DND-41 (cell line): ENCODE measurements at regions not wholly inside any gene's neighbourhood (a gene's known extent, or its start where the extent isn't known, plus 50 kb on each side); places are given as distances from the start of the nearest gene placed in this dataset.

ENCODE experiments used
- ATAC-seq: fragments of 200-7000 bp; cut with Tn5 transposase; 3 replicates; pipeline ENCODE4 v1.9.1; 2021; ENCODE audit warnings: low read depth; ENCODE audit not compliant: insufficient read depth
- DNase-seq: peaks from one replicate; pipeline ENCODE4 v3.0.0-alpha.2; 2020
- H2AFZ ChIP-seq: 2 replicates; pipeline ENCODE4 v1.6.0; 2012; ENCODE audit warnings: low read depth, low read length
- H3K27ac ChIP-seq: 2 replicates; pipeline ENCODE4 v1.5.1; 2012; ENCODE audit warnings: low read length, inconsistent platforms
- H3K27me3 ChIP-seq: fragments of 200-600 bp; sonication (generic); 2 replicates; pipeline ENCODE4 v1.6.0; 2012; ENCODE audit warnings: low read length, mild to moderate bottlenecking, inconsistent platforms; ENCODE audit not compliant: insufficient read depth, poor library complexity
- H3K36me3 ChIP-seq: 2 replicates; pipeline ENCODE4 v1.5.1; 2012; ENCODE audit warnings: low read length, inconsistent platforms; ENCODE audit not compliant: insufficient read depth
- H3K4me1 ChIP-seq: 2 replicates; pipeline ENCODE4 v1.5.1; 2012; ENCODE audit warnings: mild to moderate bottlenecking, low read length; ENCODE audit not compliant: insufficient read depth
- H3K4me2 ChIP-seq: 2 replicates; pipeline ENCODE4 v1.6.0; 2012; ENCODE audit warnings: mild to moderate bottlenecking, moderate library complexity, low read length, inconsistent platforms; ENCODE audit not compliant: insufficient read depth
- H3K4me3 ChIP-seq, 2 experiments: fragments of 200-600 bp in 1 of 2; shearing (Covaris generic) in 1 of 2; 2 replicates each; pipeline ENCODE4 v1.5.1; 2012 to 2016; ENCODE audit warnings: inconsistent platforms in 2 of 2, low read length in 2 of 2, mild to moderate bottlenecking in 2 of 2, low read depth in 1 of 2, moderate library complexity in 1 of 2
- H3K79me2 ChIP-seq: 2 replicates; pipeline ENCODE4 v1.6.0; 2012; ENCODE audit warnings: low read length, inconsistent platforms; ENCODE audit not compliant: insufficient read depth
- H3K9ac ChIP-seq: 2 replicates; pipeline ENCODE4 v1.6.0; 2012; ENCODE audit warnings: low read depth, mild to moderate bottlenecking, inconsistent platforms, low read length, moderate library complexity
- H3K9me3 ChIP-seq: 2 replicates; pipeline ENCODE4 v1.5.1; 2012; ENCODE audit warnings: low read length, moderate library complexity, mild to moderate bottlenecking, inconsistent platforms; ENCODE audit not compliant: insufficient read depth, severe bottlenecking
- H4K20me1 ChIP-seq: 2 replicates; pipeline ENCODE4 v1.6.0; 2012; ENCODE audit warnings: low read length; ENCODE audit not compliant: insufficient read depth
- EZH2 ChIP-seq: IDR thresholded peaks from 3 replicates; pipeline ENCODE4 v1.6.1; 2012; ENCODE audit warnings: borderline replicate concordance, low read depth, mild to moderate bottlenecking, moderate library complexity, low read length, inconsistent platforms; ENCODE audit not compliant: severe bottlenecking
- TF ChIP-seq, protein P1 (sequence below): IDR thresholded peaks from 2 replicates; pipeline ENCODE4 v1.5.1; 2012; ENCODE audit warnings: borderline replicate concordance, low read length, moderate library complexity, mild to moderate bottlenecking; ENCODE audit not compliant: poor library complexity, severe bottlenecking; ENCODE audit errors: extremely low read depth

DNA sequence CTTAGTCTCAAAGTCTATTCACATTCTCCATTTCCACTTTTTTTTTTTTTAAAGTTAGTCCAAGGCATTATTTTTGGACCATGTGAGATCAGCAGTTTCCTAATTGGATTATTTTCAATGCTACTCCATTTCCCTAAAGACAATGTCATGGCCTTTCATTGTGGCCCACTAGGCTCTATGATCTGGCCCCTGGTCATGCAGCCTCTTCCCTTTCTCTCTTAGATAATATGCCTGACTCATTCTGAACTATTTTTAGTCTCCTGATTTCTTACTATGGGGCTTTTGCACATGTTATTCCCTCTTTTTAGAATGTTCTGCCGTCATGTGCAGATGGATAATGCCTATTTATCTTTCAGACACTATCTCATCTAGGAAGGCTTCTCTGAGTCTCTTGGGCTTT is 157.3 kb downstream of the TMA16 start:
- Histone ChIP-seq H3K27me3 (no peaks in the 10 kb centered on the region), H3K4me2 (no peak overlapping the region), H2AFZ (no peak overlapping the region), H3K27ac (no peak overlapping the region), H3K79me2 (no peaks in the 10 kb centered on the region), H3K36me3 (no peaks in the 10 kb centered on the region), H3K9ac (no peak overlapping the region), H4K20me1 (no peaks in the 10 kb centered on the region), H3K4me1 (no peaks in the 10 kb centered on the region), H3K4me3 (no peak overlapping the region), H3K9me3 (no peaks in the 10 kb centered on the region)
- no peak for ATAC-seq
- DNase-seq, result no peak
- no peak for TF ChIP-seq EZH2
- TF ChIP-seq, protein P1, sequence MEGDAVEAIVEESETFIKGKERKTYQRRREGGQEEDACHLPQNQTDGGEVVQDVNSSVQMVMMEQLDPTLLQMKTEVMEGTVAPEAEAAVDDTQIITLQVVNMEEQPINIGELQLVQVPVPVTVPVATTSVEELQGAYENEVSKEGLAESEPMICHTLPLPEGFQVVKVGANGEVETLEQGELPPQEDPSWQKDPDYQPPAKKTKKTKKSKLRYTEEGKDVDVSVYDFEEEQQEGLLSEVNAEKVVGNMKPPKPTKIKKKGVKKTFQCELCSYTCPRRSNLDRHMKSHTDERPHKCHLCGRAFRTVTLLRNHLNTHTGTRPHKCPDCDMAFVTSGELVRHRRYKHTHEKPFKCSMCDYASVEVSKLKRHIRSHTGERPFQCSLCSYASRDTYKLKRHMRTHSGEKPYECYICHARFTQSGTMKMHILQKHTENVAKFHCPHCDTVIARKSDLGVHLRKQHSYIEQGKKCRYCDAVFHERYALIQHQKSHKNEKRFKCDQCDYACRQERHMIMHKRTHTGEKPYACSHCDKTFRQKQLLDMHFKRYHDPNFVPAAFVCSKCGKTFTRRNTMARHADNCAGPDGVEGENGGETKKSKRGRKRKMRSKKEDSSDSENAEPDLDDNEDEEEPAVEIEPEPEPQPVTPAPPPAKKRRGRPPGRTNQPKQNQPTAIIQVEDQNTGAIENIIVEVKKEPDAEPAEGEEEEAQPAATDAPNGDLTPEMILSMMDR, result no peak

DNA sequence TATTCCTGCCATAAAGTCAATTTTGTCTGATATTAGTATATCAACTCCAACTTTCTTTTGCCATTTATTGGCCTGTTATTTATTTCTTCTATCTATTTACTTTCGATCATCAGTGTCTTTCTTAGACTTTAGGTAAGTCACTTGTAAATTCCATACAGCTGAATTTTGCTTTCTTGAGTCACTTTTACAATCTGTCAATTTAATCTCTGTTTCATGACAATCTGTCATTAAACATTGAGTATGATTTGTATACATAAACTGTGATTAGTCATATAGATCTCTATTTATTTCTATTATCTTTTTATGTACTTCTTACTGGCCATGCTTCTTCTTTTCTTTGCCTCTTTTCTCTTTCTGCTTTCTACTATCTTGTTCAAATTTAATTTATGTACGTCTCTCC is 160.1 kb downstream of the TMA16 start:
- no peak overlapping the region for H2AFZ ChIP-seq
- no peak for ATAC-seq
- no peaks in the 10 kb centered on the region for H3K36me3 ChIP-seq
- DNase-seq, result no peak
- no peak overlapping the region for H3K9ac ChIP-seq
- H3K9me3 ChIP-seq, result no peaks in the 10 kb centered on the region
- no peaks in the 10 kb centered on the region for H3K4me1 ChIP-seq
- no peak overlapping the region for H3K4me3 ChIP-seq
- no peaks in the 10 kb centered on the region for H3K27me3 ChIP-seq
- H3K27ac ChIP-seq, result no peak overlapping the region
- H3K79me2 ChIP-seq, result no peaks in the 10 kb centered on the region
- no peaks in the 10 kb centered on the region for H4K20me1 ChIP-seq
- TF ChIP-seq, protein P1, result no peak
- TF ChIP-seq EZH2, result no peak
- no peak overlapping the region for H3K4me2 ChIP-seq

DNA sequence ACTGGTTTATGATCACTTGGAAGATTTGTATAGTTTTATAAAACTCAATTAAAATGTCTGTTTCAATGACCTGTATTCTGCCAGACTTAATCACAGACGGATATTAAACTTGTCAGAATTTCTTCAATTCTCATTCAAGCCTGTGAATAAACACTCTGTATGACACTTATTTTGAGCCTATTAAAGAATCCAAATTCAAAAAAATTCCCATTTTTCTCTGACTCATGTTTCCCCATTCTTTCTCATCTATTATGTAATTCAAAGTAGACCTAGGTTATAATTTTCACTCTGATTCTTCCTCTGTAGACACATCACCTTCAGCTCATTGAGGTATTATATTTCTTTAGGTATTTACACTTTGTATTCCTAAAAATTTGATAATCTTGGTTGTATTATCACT is 166.1 kb downstream of the TMA16 start:
- no peak for TF ChIP-seq EZH2
- TF ChIP-seq, protein P1, result no peak
- ATAC-seq, result no peak

DNA sequence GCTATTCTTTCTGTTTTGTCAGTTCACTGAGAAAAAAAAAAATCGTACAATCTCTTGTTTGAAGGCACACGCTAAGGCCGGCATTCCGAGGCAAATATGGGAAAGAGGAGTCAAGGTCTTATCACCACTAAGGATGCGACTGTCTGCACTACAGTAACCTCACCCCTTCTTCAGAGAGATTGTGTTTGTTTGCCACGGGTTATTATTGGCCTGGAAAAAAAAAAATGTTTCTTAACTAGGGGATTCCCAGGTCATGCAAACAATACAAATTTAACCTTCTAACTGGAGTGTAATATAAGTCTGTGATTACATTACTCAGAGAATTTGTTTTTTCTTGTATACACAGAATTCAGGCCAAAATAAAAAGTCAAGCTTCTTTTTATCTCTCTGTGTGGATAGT is 168.3 kb downstream of the TMA16 start:
- Histone ChIP-seq H3K4me1 (no peaks in the 10 kb centered on the region), H2AFZ (no peak overlapping the region), H3K4me3 (no peak overlapping the region), H4K20me1 (no peaks in the 10 kb centered on the region), H3K79me2 (no peaks in the 10 kb centered on the region), H3K27me3 (no peaks in the 10 kb centered on the region), H3K4me2 (no peak overlapping the region), H3K9me3 (no peaks in the 10 kb centered on the region), H3K27ac (no peak overlapping the region), H3K36me3 (no peaks in the 10 kb centered on the region), H3K9ac (no peak overlapping the region)
- ATAC-seq, result no peak
- TF ChIP-seq EZH2, result no peak
- TF ChIP-seq, protein P1, result no peak
- no peak for DNase-seq

More for the DNA sequence above, 166.1 kb downstream of the TMA16 start:
- no peak overlapping the region for H3K4me3 ChIP-seq
- no peak overlapping the region for H2AFZ ChIP-seq
- no peaks in the 10 kb centered on the region for H3K4me1 ChIP-seq
- H4K20me1 ChIP-seq, result no peaks in the 10 kb centered on the region
- H3K79me2 ChIP-seq, result no peaks in the 10 kb centered on the region
- H3K27ac ChIP-seq, result no peak overlapping the region
- no peak for DNase-seq
- no peaks in the 10 kb centered on the region for H3K27me3 ChIP-seq
- H3K36me3 ChIP-seq, result no peaks in the 10 kb centered on the region
- H3K4me2 ChIP-seq, result no peak overlapping the region
- H3K9me3 ChIP-seq, result no peaks in the 10 kb centered on the region
- no peak overlapping the region for H3K9ac ChIP-seq
